ENCODE measurements at regions not wholly inside any gene's neighbourhood (a gene's known extent, or its start where the extent isn't known, plus 50 kb on each side); places are given as distances from the start of the nearest gene placed in this dataset.
"Not testable (repeated sequence)": the region's sequence is repeated elsewhere in the genome, so short reads cannot be mapped to it uniquely, and the experiment has no call there.

DNA sequence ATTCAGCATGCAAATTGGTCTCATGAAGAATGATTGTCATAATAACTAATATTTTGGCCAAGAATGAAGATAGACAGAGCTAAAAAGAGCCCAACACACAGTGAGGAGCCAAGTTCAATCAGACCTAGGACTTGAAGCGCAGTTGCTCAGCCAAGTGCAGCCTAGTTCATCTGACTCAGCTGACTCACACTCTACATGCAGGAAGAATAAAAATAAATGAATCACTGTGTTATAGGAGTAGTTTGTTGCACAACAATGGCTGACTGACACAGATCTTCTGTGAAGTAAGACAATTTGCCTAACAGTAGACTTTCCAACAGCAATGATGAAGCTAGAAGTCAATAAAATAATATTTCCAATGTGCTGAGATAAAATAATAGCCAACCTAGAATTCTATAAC lies 261.5 kb downstream of the CEMIP2 start:
- DNase-seq (ENCODE audit: low spot score), result no peak

GRCh38 chr9:71504636-71505035 lies 263.7 kb downstream of the CEMIP2 start:
- no peak for DNase-seq (ENCODE audit: low spot score)

- no peak for DNase-seq (ENCODE audit: low spot score)
These were observed 269.6 kb downstream of the CEMIP2 start for GRCh38 chr9:71498691-71499090.

GRCh38 chr9:71490810-71491209 lies 277.5 kb downstream of the CEMIP2 start:
- DNase-seq (ENCODE audit: low spot score), result no peak

- DNase-seq (ENCODE audit: low spot score), result no peak
These were observed 281.3 kb downstream of the CEMIP2 start for GRCh38 chr9:71487061-71487460.

GRCh38 chr9:71485326-71485725 lies 283.0 kb downstream of the CEMIP2 start:
- DNase-seq (ENCODE audit: low spot score), result no peak

DNA sequence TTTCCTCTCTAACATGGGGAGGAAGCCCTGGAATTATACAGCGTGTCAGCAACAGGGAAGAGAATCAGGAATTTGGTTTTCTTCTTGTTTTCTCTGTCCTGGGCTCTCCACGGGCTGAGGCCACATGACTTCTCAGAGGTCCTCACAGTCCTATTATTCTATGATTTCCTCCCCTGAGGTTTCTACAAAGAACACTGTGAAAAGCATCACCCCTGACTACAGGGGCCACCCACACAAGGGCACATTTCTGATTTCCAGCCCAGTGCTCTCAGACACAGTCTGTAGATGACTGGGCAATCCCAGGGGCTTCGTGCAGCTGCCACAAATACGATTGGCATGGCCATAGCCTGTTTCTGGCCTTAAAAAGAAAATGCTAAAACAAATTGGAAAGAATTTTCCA lies 284.9 kb downstream of the CEMIP2 start:
- DNase-seq (ENCODE audit: low spot score), result no peak

GRCh38 chr9:71479621-71480020 lies 288.7 kb downstream of the CEMIP2 start:
- DNase-seq (ENCODE audit: low spot score), result no peak

DNA sequence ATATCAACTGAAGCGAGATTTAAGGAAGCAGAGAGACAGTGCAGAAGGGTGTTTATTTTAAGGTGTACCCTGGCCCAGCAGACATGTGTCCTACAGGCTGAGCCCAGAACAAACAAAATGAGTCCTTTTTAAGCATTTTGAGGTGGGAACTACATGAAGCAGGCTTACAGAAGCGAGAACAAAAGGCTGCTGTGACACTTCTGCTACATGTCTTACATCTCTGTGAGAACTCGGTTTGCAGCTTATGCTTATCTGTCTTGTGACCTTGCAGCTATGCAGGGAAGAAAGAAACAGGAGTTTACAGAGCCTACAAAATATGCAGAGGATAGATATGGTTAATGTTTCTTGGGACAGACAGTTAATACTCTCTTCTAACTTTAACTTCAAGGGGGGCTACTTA lies 295.9 kb downstream of the CEMIP2 start:
- DNase-seq (ENCODE audit: low spot score), result no peak

- no peak for DNase-seq (ENCODE audit: low spot score)
These were observed 302.9 kb downstream of the CEMIP2 start for GRCh38 chr9:71465392-71465791.

- no peak for DNase-seq (ENCODE audit: low spot score)
These were observed 309.2 kb downstream of the CEMIP2 start for GRCh38 chr9:71459082-71459481.

- DNase-seq (ENCODE audit: low spot score), result peak; percentile 68
These were observed 321.6 kb downstream of the CEMIP2 start for GRCh38 chr9:71446473-71447411.

DNA sequence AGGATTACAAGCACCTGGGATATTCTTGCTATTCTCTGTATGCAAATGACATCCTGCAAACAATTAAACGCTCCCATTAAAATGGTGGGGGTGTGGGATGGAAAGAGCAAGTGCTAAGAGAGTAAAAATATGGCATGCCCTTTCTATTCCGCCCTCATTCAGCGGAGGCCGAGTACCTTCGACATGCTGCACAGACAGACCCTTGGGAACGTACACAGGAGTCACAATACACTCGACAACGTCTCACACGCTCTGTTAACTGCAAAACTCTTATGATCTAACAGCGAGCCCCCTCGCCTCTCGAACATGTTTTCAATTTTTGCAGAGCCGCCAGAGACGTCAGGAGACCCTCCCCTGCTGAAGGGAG lies 322.2 kb downstream of the CEMIP2 start:
- DNase-seq (ENCODE audit: low spot score), result no peak

- DNase-seq (ENCODE audit: low spot score), result no peak
These were observed 321.5 kb upstream of the TRPM3 start for GRCh38 chr9:71442937-71443336.

- DNase-seq (ENCODE audit: low spot score), result no peak
These were observed 319.8 kb upstream of the TRPM3 start for GRCh38 chr9:71441266-71441665.

GRCh38 chr9:71431931-71432330 lies 310.5 kb upstream of the TRPM3 start:
- no peak for DNase-seq (ENCODE audit: low spot score)

DNA sequence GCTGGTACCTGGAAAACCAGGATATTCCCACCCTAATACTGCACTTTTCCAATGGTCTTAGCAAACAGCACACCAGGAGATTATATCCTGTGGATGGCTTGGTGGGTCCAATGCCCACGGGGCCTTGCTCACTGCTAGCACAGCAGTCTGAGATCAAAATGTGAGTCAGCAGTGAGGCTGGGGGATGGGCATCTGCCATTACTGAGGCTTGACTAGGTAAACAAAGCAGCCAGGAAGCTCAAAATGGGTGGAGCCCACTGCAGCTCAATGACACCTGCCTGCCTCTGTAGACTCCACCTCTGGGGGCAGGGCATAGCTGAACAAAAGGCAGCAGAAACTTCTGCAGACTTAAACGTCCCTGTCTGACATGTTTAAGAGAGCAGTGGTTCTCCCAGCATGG lies 285.9 kb upstream of the TRPM3 start:
- DNase-seq (ENCODE audit: low spot score), result not testable (repeated sequence)

GRCh38 chr9:71403106-71403505 lies 281.7 kb upstream of the TRPM3 start:
- no peak for DNase-seq (ENCODE audit: low spot score)

GRCh38 chr9:71393005-71393404 lies 271.6 kb upstream of the TRPM3 start:
- DNase-seq (ENCODE audit: low spot score), result no peak

- no peak for DNase-seq (ENCODE audit: low spot score)
These were observed 262.9 kb upstream of the TRPM3 start for GRCh38 chr9:71384343-71384742.

GRCh38 chr9:71383308-71383940 lies 262.0 kb upstream of the TRPM3 start:
- DNase-seq (ENCODE audit: low spot score), result no peak

DNA sequence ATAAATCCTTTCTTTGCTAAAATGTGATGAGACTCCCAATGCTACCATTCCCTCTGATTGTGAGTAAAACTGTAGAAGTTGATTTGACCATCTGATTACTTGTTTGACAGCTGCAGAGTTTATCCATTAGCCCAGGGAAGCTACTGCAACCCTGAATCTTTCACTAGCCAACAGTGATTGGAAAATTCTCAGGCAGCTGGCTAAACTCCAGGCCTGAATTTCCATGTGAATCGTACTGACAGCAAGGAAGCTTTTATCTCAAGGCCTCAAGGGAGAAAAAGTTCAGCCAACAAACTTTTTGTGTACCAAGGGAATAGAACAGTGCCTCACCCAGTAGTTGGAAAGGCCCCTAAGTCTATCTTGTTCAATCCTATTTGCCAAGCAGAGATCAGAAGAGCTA lies 246.7 kb upstream of the TRPM3 start:
- no peak for DNase-seq (ENCODE audit: low spot score)

GRCh38 chr9:71364186-71364955 lies 242.9 kb upstream of the TRPM3 start:
- no peak for DNase-seq (ENCODE audit: low spot score)
